ENCODE measurements at regions not wholly inside any gene's neighbourhood (a gene's known extent, or its start where the extent isn't known, plus 50 kb on each side); places are given as distances from the start of the nearest gene placed in this dataset.

DNA sequence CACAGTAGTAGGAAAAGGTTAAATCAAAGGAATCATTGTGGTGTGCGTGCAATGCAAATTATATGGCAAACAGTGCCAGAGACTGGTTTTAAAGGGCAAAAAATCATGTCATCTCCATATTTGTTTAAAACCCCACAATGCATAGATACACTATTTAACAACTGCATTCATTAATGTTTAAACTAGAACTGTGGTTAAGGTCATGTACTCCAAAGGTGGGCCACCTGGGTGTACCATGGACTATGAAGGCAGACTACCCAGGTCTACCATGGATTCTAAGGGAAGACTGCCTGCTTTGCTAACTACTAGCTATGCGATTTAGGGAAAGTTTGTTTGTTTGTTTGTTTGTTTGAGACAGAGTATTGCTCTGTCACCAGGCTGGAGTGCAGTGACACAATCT lies 356.3 kb downstream of the ZEB2 start:
- DNase-seq (ENCODE audit: low read depth in 4 of 4, low spot score in 3 of 4): no peak

DNA sequence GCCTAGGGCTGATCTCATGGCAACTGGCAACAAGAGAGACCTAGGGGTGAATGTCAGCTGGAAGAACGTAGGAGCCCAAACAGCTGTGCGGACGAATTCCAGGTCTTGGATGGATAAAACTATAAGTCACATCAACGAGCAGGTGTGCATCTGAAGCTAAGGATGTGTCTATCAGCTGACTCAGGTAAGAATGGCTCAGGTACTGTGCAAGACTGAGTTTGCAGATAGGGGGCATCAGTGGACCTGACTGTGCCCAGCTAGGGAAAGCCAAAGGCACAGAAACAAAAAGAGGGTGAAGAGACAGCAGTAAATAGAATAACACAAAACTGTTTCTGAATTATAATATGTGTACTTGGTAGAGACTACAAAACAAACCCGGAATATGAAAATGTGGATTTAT lies 357.3 kb downstream of the ZEB2 start:
- DNase-seq (ENCODE audit: low read depth in 4 of 4, low spot score in 3 of 4): no peak

DNA sequence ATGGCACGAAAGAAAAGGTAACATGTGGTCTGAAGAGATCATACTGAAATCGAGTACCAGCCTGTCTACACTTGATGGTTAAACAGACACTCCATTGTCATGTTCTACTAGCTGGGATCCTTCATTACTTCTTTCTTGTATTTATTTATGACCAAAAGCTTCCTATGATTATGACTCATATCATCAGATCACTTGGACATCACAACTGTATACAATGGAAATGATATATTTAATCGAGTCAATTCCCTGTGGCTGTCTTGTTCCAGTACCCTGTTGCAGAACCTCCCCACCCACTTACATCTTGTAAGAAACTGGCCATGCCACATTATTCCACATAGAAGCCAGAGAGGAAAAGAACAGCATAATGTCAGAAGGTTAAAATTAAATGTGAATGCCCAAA lies 358.9 kb downstream of the ZEB2 start:
- no peak for DNase-seq (ENCODE audit: low read depth in 4 of 4, low spot score in 3 of 4)

DNA sequence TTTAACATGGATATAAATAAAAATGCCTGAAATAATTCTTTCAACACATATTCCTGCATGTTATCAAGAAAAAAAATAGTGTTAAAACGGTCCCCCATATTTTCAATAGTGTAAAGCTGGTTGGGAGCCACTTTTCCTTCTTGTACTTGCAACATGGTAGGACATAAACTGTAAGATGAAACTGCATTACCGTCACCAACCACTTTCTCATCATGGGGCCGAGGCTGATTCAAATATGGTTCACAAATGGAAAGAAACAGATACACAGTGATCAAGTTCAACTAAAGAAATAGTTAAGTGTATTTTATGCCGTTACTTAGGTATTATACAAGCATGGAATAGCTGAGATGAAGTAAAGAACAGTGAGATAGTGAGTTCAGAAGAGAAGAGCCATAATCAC lies 360.7 kb downstream of the ZEB2 start:
- DNase-seq (ENCODE audit: low read depth in 4 of 4, low spot score in 3 of 4): no peak

- no peak for DNase-seq (ENCODE audit: low read depth in 4 of 4, low spot score in 3 of 4)
Observed at GRCh38 chr2:144158096-144158495, 361.8 kb downstream of the ZEB2 start.

DNA sequence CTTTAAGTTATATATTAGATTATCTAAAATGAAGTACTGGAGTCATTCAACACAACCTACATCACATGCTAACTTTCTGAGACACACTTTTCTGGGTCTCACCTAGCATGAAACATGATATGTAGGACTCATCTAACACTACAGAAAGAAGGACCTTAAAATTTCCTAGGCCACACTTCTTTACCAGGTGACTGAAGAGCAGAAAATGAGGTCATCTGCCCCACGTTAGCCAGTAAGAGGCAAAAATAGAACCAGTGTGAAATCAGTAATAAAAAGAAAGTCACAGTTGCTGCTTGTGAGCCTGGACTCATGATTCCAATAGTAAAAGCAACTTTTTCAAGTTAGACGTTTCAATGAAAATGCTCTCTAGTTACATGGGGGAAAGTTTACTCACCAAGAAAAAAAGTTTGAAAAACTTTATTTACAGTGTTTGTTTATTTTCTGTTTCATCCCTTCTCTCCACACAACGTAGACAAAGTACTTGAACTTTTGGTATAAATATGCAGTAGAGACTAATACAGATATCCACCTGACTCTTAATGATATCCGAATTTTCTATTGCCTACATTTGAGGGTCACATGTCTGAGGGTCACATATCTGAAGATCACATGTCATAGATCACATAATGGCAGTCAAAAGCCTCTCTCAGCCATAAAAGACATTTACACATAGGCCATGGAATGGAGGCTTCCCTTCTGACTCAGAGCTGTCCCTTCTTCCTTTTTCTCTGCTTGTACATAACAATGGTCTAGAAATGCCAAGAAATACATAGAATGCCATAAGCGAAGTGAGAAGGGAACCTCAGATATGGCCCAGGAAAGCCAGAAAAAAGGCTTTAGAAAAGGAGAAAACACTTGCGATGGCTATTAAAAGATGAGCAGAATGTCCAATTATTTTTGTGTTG lies 362.9 kb downstream of the ZEB2 start:
- DNase-seq (ENCODE audit: low read depth in 4 of 4, low spot score in 3 of 4): no peak

DNA sequence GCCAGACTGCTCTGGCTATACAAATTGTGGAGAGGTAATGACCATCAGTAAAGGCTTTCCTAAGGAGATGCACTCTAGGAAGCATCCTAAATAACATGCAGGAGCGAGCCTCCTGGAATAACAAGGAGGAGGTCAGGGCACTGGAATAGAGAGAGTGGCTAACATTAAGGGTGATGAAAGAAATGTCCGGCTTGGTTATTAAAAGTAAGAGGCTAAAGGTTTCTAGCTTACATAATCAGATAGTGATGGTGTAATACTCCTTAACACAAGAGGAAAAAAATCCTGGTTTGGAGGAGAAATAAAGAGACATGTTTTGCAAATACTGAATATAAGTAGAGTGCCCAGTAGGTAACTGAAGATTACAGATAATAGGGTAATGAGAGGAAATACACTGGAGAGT lies 365.7 kb downstream of the ZEB2 start:
- no peak for DNase-seq (ENCODE audit: low read depth in 4 of 4, low spot score in 3 of 4)

DNA sequence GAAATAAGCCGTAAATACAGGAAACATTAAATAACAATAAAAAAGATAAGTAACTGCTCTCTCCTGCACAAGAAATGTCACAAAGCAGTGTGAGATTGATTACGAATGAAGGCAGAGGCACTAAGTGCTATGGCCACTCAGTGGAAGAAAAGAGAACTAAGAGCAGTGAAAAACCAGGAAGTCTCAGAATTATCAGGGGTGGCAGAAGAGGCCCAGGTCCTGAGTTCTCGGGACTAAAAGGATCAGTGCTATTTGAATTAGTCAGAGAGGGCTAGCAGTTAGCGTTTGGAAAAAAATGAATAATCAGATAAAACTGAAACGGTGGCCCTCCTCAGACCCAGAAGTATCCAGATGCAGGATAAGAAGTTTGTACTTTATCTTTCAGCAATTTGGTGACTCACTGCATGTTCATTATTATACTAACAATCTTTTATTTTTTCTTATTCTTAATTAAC lies 367.1 kb downstream of the ZEB2 start:
- DNase-seq (ENCODE audit: low read depth in 4 of 4, low spot score in 3 of 4): no peak

- no peak for DNase-seq (ENCODE audit: low read depth in 4 of 4, low spot score in 3 of 4)
Observed at GRCh38 chr2:144151851-144152250, 368.1 kb downstream of the ZEB2 start.

DNA sequence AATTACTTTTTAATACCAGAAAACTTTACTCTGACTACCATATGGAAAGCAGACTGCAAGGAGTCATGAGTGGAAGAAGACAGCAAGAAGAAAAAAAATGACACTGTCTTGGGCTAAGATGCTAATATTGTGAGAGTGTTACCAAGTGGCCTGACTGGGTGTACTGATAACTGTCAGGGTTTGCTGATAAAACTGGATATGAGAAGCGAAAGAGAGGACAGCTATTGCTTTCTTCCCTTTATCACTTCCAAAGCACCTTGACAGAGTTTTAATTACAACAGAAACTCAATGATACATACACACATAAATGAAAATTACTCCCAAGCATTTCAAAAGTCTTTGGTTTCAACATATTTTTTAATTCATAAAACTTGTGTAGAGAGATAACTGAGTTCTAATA lies 368.5 kb downstream of the ZEB2 start:
- no peak for DNase-seq (ENCODE audit: low read depth in 4 of 4, low spot score in 3 of 4)

- DNase-seq (ENCODE audit: low read depth in 4 of 4, low spot score in 3 of 4): no peak
Observed at GRCh38 chr2:144147356-144147755, 372.6 kb downstream of the ZEB2 start.

DNA sequence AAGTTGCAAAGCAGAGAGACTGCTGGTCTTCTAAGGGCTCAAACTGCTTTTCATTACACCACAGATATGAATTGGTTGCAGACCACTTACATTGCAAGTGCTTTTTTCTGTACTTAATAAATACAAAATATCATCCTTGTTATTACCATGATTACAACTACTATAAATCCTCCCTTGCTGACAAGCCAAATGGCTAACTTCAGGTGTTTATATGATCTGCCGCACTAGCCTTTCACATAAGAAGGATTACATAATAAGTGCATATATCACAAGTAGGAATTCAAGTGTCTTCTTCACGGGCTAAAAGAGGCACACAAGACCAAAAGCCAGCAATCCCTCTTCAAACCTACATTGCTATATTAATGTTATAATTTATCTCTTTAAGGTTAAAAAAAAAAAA lies 373.0 kb downstream of the ZEB2 start:
- DNase-seq (ENCODE audit: low read depth in 4 of 4, low spot score in 3 of 4): no peak

- no peak for DNase-seq (ENCODE audit: low read depth in 4 of 4, low spot score in 3 of 4)
Observed at GRCh38 chr2:144146076-144146475, 373.8 kb downstream of the ZEB2 start.

DNA sequence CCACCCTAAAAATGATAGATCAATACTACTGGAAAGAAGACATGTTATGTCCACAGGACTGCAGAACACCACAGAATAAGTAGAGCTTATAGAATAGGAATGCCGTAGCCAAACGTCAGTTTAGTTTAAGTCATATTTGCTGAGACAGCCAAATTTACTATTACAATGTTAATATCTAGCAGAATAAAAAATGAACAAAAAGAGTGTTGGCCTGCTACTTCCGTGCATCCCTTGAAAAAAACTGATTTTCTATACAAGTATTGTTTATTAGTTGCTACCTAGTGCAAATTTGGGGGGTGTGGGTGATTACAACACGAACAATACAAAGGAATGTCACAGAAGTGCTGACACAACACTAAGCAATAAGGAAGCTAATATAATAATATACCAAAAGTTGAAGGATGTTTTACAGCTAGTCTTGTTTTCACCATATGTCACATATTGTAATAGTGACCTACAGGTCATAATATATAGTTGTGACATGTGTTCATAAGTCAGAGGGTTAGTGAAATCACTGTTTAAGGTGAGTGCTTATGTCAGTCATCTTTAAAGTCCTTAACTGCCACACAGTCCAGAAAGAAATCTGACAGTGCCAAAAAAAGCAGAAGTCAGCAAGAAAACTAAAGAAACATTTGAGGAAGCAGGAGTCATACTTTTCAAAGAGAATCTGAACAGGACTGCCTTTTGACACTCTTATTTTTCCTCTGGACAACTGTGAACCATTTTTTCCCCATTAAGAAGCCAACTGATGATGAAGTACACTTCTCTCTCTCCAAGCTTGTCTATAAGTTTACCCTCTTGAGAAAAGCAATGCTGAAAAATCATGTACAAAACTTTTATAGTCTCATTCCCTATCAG lies 376.4 kb downstream of the ZEB2 start:
- no peak for DNase-seq (ENCODE audit: low read depth in 4 of 4, low spot score in 3 of 4)

- DNase-seq (ENCODE audit: low read depth in 4 of 4, low spot score in 3 of 4): peak in 2 of 4 donors; percentile 11 to 12
Observed at GRCh38 chr2:144140891-144141290, 379.0 kb downstream of the ZEB2 start.

DNA sequence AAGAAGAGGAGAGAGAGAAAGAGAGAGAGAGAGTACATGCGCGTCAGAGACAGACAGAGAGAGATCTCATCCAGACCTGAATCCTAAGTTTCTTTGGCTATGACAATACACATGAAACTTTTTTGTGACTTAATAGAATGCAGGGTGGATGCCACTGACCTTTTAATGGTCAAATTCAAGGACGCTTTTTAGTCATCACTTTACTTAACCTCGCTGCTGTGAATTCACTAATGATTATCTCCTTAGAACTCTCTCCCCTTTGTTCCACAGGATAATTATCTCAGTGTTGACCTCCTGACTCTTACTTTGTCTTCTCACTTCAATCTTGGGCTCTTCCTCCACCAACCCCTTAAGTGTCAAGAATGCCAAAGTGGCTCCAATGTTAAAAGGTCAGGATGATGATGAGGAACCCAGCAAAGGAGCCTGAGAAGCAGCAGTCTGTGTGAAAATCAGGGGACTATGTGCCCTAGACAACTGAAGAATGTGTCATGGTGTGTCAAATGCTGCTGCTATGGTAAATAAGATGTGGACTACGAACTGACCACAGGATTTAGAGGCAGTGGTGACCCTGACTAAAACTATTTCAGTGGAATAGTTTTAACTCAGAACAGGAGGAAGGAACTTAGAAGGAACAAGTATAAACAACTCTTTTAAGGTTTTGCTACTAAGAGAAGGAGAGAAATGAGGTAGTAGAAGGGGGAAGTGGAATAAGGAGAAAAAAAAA lies 382.1 kb downstream of the ZEB2 start:
- no peak for DNase-seq (ENCODE audit: low read depth in 4 of 4, low spot score in 3 of 4)

- DNase-seq (ENCODE audit: low read depth in 4 of 4, low spot score in 3 of 4): no peak
Observed at GRCh38 chr2:144137272-144137671, 382.6 kb downstream of the ZEB2 start.

GRCh38 chr2:144136297-144137010 lies 383.5 kb downstream of the ZEB2 start:
- no peak for DNase-seq (ENCODE audit: low read depth in 4 of 4, low spot score in 3 of 4)

GRCh38 chr2:144133936-144134665 lies 385.8 kb downstream of the ZEB2 start:
- no peak for DNase-seq (ENCODE audit: low read depth in 4 of 4, low spot score in 3 of 4)

DNA sequence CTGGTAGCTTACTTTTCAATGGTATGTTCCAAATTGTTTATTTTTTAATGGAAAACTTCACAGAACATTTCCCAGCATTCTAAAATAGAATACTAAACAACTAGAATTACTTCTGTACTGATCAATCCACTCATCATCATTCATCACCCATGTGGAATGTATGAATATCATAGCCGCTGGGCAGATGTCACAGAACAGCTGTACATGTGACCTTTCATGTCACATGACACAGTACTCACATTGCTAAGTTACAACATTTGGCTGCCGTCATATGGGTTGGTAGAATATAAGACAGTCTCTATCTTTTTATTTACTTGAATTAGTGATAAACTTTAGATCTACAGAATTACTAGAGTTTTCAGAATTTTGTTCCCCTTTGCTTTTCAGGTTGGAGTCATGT lies 387.6 kb downstream of the ZEB2 start:
- DNase-seq (ENCODE audit: low read depth in 4 of 4, low spot score in 3 of 4): no peak
